ENCODE measurements at regions not wholly inside any gene's neighbourhood (a gene's known extent, or its start where the extent isn't known, plus 50 kb on each side); places are given as distances from the start of the nearest gene placed in this dataset.

DNA sequence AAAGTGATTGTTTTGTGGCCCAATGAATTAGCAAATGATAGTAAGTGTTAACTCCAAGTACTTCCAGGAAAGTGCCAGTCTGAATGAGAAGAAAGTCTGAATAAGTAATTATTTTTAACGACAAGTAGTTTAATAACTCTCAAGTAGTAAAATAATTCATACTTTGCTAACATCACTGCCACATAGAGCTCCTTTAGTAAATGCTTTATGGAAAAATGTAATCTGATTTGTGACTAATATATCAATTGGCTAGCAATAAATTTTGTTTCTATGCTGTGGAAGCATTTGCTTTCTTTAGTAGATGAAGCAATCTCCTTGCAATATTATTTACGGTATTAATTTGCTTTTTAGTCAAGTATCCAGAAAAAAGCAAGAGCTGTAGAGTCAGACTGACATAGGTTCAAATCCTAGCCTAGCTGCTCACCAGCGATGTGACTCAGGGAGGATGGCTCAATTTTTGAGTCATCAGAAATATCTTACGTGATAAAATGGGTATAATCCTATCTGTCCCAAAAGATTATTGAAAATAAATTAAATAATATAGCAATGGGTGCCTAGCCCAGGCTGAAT is 329.3 kb downstream of the FGFR2 start:
- TF ChIP-seq YY1 (IDR thresholded peaks at IDR 0.05; ENCODE audit: insufficient read depth, insufficient read length) (no peak), ZNF274 (IDR thresholded peaks at IDR 0.05; ENCODE audit: low read depth, low read length) (no peak)
